ENCODE measurements at regions not wholly inside any gene's neighbourhood (a gene's known extent, or its start where the extent isn't known, plus 50 kb on each side); places are given as distances from the start of the nearest gene placed in this dataset.
A peak's percentile ranks its signal among the peaks of the same experiment; 100 is the strongest.

- CTCF ChIA-PET = interaction anchor here (0.6 to 5.2 kb wide), 14 partner anchors 10 to 1994 kb away, joined by 3 to 101 read pairs (median 8); partner anchors contain the start of gene SNX19
- Mint-ChIP-seq H3K27ac (ENCODE audit: low read depth, unreplicated experiment) (no peak overlapping the region), H3K4me1 (ENCODE audit: insufficient read depth, unreplicated experiment) (peaks cover 10% of the 10 kb centered on the region), H3K9me3 (ENCODE audit: unreplicated experiment) (no peaks in the 10 kb centered on the region), H3K36me3 (ENCODE audit: insufficient read depth, unreplicated experiment) (no peaks in the 10 kb centered on the region), H3K27me3 (ENCODE audit: insufficient read depth, unreplicated experiment) (peaks cover 22% of the 10 kb centered on the region), H3K4me3 (ENCODE audit: unreplicated experiment) (no peak overlapping the region)
- intact Hi-C loops (cut with micrococcal nuclease) = loop anchor here (2.0 to 5.0 kb wide), 3 partner anchors 344 to 1877 kb away; no protein-coding TSS in a partner anchor
- BruUV-seq (replicated peaks) = no TSS peak
- DNase-seq (ENCODE audit: unreplicated experiment) = no peak
- no peak for TF ChIP-seq CTCF (IDR thresholded peaks at IDR 0.05; ENCODE audit: unreplicated experiment)
- POLR2A ChIA-PET = no interaction called here
Observed at GRCh38 chr11:131063638-131064037, 147.4 kb upstream of the SNX19 start.

GRCh38 chr11:131064373-131064991, 148.2 kb upstream of the SNX19 start:
- no TSS peak for BruUV-seq (replicated peaks)
- Mint-ChIP-seq H3K36me3 (ENCODE audit: insufficient read depth, unreplicated experiment) (no peaks in the 10 kb centered on the region), H3K4me3 (ENCODE audit: unreplicated experiment) (no peak overlapping the region), H3K27me3 (ENCODE audit: insufficient read depth, unreplicated experiment) (peaks cover 13% of the 10 kb centered on the region), H3K27ac (ENCODE audit: low read depth, unreplicated experiment) (no peak overlapping the region), H3K4me1 (ENCODE audit: insufficient read depth, unreplicated experiment) (peaks cover 10% of the 10 kb centered on the region), H3K9me3 (ENCODE audit: unreplicated experiment) (no peaks in the 10 kb centered on the region)
- ChIA-PET POLR2A (interaction anchor here (0.8 kb wide), 1 partner anchor 610 kb away, joined by 3 read pairs; no protein-coding TSS in a partner anchor), CTCF (interaction anchor here (0.5 to 5.2 kb wide), 79 partner anchors 8 to 1994 kb away, joined by 3 to 101 read pairs (median 4); partner anchors contain the start of gene SNX19)
- intact Hi-C loops (cut with micrococcal nuclease) = loop anchor here (2.0 to 5.0 kb wide), 3 partner anchors 343 to 1876 kb away; no protein-coding TSS in a partner anchor
- DNase-seq (ENCODE audit: unreplicated experiment) = peak; percentile 61
- TF ChIP-seq CTCF (IDR thresholded peaks at IDR 0.05; ENCODE audit: unreplicated experiment) = peak; percentile 92

GRCh38 chr11:131065435-131066413, 149.4 kb upstream of the SNX19 start:
- H3K27me3 Mint-ChIP-seq (ENCODE audit: insufficient read depth, unreplicated experiment) = peaks cover 12% of the 10 kb centered on the region

More at GRCh38 chr11:131065435-131066413, 149.4 kb upstream of the SNX19 start:
- Mint-ChIP-seq H3K27ac (ENCODE audit: low read depth, unreplicated experiment) (no peak overlapping the region), H3K9me3 (ENCODE audit: unreplicated experiment) (no peaks in the 10 kb centered on the region), H3K4me1 (ENCODE audit: insufficient read depth, unreplicated experiment) (peaks cover 10% of the 10 kb centered on the region), H3K4me3 (ENCODE audit: unreplicated experiment) (no peak overlapping the region), H3K36me3 (ENCODE audit: insufficient read depth, unreplicated experiment) (no peaks in the 10 kb centered on the region)
- no TSS peak for BruUV-seq (replicated peaks)
- TF ChIP-seq CTCF (IDR thresholded peaks at IDR 0.05; ENCODE audit: unreplicated experiment) = no peak
- intact Hi-C loops (cut with micrococcal nuclease) = loop anchor here (2.0 kb wide), 2 partner anchors 609 to 1875 kb away; no protein-coding TSS in a partner anchor
- no peak for DNase-seq (ENCODE audit: unreplicated experiment)
- ChIA-PET CTCF (interaction anchor here (0.6 to 5.2 kb wide), 39 partner anchors 10 to 1900 kb away, joined by 3 to 101 read pairs (median 4); no protein-coding TSS in a partner anchor), POLR2A (interaction anchor here (0.8 kb wide), 1 partner anchor 608 kb away, joined by 3 read pairs; no protein-coding TSS in a partner anchor)

Data from MCF 10A (cell line).